ENCODE measurements at regions not wholly inside any gene's neighbourhood (a gene's known extent, or its start where the extent isn't known, plus 50 kb on each side); places are given as distances from the start of the nearest gene placed in this dataset.
"Not testable (repeated sequence)": the region's sequence is repeated elsewhere in the genome, so short reads cannot be mapped to it uniquely, and the experiment has no call there.

GRCh38 chr18:30208546-30208945, 834.0 kb downstream of the DSC3 start:
- intact Hi-C loops (cut with micrococcal nuclease): no loop called here

- intact Hi-C loops (cut with micrococcal nuclease): no loop called here
Measured at GRCh38 chr18:30192216-30192615, 850.3 kb downstream of the DSC3 start.

DNA sequence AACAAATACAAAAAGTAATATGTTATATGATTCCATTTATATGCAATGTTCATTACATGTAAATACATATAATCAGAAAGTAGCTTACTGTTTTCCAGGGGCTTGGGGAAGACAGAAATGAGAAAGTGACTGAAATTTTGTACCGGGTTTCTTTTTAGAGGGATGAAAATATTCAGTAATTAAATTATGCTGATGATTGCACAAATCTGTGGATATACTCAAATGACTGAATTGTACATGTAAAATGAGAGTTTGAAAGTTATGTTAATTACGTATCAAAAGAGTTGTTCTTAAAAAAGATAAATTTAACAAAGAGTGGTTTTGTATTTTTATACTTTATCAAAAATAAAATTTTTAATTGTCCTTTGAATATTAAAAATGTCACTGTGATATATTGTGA, 856.3 kb downstream of the DSC3 start:
- intact Hi-C loops (cut with micrococcal nuclease): no loop called here

- intact Hi-C loops (cut with micrococcal nuclease): no loop called here
Measured at GRCh38 chr18:30177056-30177455, 865.5 kb downstream of the DSC3 start.

- intact Hi-C loops (cut with micrococcal nuclease): no loop called here
Measured at GRCh38 chr18:30175621-30176225, 866.8 kb downstream of the DSC3 start.

DNA sequence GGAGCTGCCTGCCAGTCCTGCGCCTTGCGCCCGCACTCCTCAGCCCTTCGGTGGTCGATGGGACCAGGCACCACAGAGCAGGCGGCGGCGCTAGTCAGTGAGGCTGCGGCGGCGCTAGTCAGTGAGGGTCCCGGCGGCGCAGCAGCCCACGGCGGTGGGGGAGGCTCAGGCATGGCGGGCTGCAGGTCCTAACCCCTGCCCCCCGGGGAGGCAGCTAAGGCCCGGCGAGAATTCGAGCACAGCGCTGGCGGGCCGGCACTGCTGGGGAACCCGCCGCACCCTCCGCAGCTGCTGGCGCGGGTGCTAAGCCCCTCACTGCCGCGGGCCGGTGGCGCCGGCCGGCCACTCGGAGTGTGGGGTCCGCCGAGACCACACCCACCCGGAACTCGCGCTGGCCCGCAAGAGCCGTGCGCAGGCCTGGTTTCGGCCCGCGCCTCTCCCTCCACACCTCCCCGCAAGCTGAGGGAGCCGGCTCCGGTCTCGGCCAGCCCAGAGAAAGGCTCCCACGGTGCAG, 867.4 kb downstream of the DSC3 start:
- intact Hi-C loops (cut with micrococcal nuclease): no loop called here

GRCh38 chr18:30163573-30163972, 879.0 kb downstream of the DSC3 start:
- intact Hi-C loops (cut with micrococcal nuclease): no loop called here

- intact Hi-C loops (cut with micrococcal nuclease): no loop called here
Measured at GRCh38 chr18:30160124-30160523, 882.4 kb downstream of the DSC3 start.

- intact Hi-C loops (cut with micrococcal nuclease): loop anchor here (10.0 kb wide), 1 partner anchor 76 kb away; no protein-coding TSS in a partner anchor
Measured at GRCh38 chr18:30150586-30151250, 891.8 kb downstream of the DSC3 start.

- intact Hi-C loops (cut with micrococcal nuclease): no loop called here
Measured at GRCh38 chr18:30149585-30149984, 893.0 kb downstream of the DSC3 start.

DNA sequence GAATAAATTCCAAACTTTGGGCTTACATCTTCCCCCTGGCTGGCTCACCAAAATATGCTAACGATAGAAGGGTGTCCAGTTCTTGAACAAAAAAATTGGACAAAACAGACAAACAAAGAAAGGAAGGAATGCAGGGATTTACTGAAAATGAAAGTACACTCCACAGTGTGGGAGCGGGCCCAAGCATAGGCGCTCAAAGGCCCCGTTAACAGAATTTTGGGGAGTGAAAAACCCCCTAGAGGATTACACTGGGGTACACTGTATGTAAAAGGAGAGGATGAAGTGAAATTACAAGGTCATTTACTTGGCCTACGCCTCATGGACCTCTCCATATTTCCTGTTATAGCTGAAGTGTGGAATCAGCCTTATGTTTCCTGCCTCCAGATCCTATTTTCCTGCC, 899.7 kb downstream of the DSC3 start:
- intact Hi-C loops (cut with micrococcal nuclease): no loop called here

DNA sequence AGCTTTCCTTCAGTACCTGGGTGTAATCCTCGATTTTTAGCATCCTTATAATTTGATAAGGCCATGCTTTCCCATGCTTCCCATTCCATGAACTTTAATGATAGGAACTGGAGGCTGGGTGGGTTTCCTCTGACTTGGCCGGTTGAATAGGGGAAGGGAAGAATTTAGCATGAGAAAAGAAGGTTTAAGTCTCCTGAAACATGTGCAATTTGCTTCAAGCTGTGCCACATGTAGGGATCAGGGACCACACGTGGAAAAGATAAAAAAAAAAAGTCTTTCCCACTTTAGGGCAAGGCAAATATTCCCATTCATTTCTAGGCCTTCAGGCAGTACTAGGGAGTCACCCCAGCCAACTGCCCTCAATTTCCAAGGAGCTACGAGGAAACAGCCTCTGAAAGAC, 900.3 kb downstream of the DSC3 start:
- intact Hi-C loops (cut with micrococcal nuclease): no loop called here

GRCh38 chr18:30141506-30141905, 901.0 kb downstream of the DSC3 start:
- intact Hi-C loops (cut with micrococcal nuclease): not testable (repeated sequence)

DNA sequence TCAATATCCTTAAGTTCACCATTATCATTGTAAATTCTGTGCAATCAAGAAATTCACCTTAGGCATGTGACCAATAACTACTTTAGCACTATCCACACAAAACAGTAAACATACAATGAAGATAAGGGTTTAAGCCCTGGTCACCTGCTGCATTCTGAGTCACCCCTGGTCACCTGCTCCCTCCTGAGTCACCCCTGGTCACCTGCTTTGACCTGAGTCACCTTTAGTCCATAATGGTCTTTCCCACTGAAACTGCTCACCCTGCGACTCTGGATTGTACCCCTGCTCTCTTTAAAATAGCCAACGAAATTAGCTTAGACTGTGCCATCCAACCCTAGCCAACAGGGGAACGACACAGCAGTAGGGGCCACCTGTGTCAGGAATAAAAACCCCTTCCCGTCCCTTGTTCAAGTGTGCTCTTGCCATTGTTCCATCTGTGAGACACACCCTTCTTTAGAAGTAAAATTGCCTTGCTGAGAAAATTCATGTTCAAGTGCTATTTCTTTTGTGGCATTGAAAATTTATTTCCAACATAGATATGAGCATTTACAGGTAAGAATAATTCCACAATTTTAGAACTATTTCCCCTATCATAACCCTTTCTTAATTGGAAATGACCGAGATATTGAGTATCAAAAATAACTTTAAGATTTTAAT, 902.8 kb downstream of the DSC3 start:
- intact Hi-C loops (cut with micrococcal nuclease): no loop called here

GRCh38 chr18:30135938-30136337, 906.6 kb downstream of the DSC3 start:
- intact Hi-C loops (cut with micrococcal nuclease): no loop called here

- intact Hi-C loops (cut with micrococcal nuclease): no loop called here
Measured at GRCh38 chr18:30134020-30134419, 908.5 kb downstream of the DSC3 start.

DNA sequence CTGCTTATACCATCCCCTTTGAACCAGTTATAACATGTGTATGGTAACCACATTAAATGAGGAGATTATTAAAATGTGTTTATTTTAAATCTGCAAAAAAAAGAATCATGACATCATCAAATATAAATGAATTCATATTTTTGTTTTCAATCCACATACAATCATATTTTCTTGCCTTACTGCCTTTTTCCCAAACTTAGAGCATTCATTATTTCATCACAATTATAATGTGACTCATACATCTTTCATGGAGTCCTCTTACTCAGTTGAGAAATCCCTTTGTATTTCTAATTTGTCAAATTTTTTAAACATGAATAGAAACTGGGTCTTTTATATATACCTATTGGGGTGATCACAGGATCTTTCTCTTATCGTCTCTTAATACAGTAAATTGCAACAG, 909.6 kb downstream of the DSC3 start:
- intact Hi-C loops (cut with micrococcal nuclease): no loop called here

- intact Hi-C loops (cut with micrococcal nuclease): no loop called here
Measured at GRCh38 chr18:30121397-30121796, 921.1 kb downstream of the DSC3 start.

DNA sequence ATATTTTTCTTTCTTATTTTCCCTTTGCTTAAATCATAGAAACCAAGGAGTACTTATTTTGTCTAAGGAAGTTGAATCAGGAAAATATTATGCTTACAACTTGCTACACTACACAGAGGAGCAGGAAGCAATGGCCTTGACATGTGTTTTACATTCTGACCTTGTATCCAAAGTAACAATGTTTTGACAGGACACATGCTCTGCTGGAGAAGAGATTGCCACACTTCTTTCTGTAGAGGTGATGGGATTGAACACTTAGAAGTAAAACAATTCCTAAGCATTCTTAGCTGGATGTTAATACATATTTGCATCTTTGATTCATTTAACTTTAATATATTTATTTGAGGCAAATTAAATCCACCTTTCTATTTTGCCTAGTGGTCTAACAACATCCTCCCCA, 929.1 kb downstream of the DSC3 start:
- intact Hi-C loops (cut with micrococcal nuclease): no loop called here

- intact Hi-C loops (cut with micrococcal nuclease): no loop called here
Measured at GRCh38 chr18:30106356-30106755, 936.2 kb downstream of the DSC3 start.

DNA sequence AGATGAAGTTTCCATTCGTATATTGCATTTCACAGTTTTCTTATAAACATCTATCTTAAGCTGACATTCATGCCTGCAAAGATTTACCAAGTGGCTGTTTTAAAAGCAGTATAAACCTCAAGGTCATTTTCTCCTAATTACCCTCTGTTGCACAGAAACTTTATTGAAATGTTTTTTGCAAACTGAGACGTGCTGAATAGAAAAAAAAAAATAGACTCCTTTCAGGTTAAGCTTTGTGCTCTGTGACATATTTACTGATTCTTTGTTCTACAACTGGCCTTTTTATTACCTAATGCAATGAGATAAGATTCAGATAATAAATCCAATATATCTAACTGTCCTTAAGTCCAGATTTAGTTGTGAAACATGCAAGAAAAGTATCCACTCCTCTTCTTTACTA, 938.7 kb downstream of the DSC3 start:
- intact Hi-C loops (cut with micrococcal nuclease): no loop called here

GRCh38 chr18:30096796-30097195, 945.7 kb downstream of the DSC3 start:
- intact Hi-C loops (cut with micrococcal nuclease): loop anchor here (2.0 to 10.0 kb wide), 2 partner anchors 14 to 62 kb away; no protein-coding TSS in a partner anchor

All from T-helper 1 cell treated with Interleukin-12 subunit alpha and Interleukin-12 subunit beta and Interleukin-4 antibody, amounts not matched to agents 30 ng/mL and 1 ng/mL, for 36 hours (primary cell).